Lower leg skin (tissue), 4 donors: ENCODE measurements at regions not wholly inside any gene's neighbourhood (a gene's known extent, or its start where the extent isn't known, plus 50 kb on each side); places are given as distances from the start of the nearest gene placed in this dataset.

Experiments used
- DNase-seq, 2 donors: peaks; one replicate each; pipeline ENCODE4 v3.0.0-alpha.2; 2019; ENCODE audit warnings: low spot score in 2 of 2
- H3K4me3 ChIP-seq: fragments of 200-600 bp; sonication (generic); 2 replicates; pipeline ENCODE4 v1.5.1; 2017; ENCODE audit warnings: mild to moderate bottlenecking, low read depth; ENCODE audit not compliant: poor library complexity, severe bottlenecking
- POLR2A ChIP-seq, 2 donors: fragments of 450-650 bp; IDR thresholded peaks; one replicate each; pipeline ENCODE4 v1.6.1; 2016 to 2017; ENCODE audit warnings: antibody characterized with exemption in 2 of 2, mild to moderate bottlenecking in 1 of 2, moderate library complexity in 1 of 2
- WGBS, 2 donors: methylation state at CpG; one replicate each; pipeline ENCODE4 v1.1.5; 2018; 5-methylcytosine and 5-hydroxymethylcytosine counted together
- intact Hi-C: fragments of 100-400 bp; cut with DNase I; formaldehyde crosslinking; loops from one replicate; pipeline ENCODE4 v1.15.0; 2023; ENCODE audit warnings: low total_unique reads
- TF ChIP-seq, protein P1 (sequence below), 3 donors: fragments of 450-650 bp; IDR thresholded peaks; one replicate each; pipeline ENCODE4 v1.5.1; 2016; ENCODE audit warnings: antibody characterized with exemption in 3 of 3, mild to moderate bottlenecking in 3 of 3, moderate library complexity in 2 of 3

DNA sequence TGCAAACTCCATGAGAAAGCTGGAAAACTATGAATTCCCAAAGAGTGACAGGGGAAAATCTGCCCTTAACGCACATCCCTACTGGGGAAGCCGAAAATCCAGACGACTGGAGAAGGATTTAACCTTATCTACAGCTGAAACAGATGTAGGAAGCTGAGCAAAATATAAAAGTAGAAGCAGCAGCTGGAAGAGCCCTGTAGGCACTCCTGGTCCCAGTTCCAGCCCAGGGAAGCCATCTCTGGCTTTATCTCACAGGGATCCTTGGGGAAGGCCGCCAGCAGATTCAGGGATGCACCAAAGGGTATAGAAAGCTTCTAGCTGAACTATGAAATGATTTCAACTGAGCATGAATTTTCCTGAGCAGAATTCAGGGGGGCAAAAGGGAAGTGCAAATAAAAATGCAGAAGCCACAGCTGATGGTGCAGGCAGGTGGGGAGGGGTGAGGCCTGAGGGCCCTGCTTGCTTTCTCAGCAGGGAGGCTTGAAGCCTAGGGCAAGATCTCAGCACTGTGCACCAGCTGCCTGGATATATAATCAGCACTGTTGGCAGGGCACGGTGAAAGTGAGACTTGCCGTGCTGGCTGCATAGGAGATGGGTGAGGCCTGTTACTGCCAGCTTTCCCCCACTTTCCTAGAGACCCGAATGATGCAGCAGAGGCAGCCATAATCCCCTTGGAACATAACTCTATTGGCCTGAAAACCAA, 2019.5 kb upstream of the NUDT12 start:
- intact Hi-C loops, result no loop called here
- TF ChIP-seq, protein P1, sequence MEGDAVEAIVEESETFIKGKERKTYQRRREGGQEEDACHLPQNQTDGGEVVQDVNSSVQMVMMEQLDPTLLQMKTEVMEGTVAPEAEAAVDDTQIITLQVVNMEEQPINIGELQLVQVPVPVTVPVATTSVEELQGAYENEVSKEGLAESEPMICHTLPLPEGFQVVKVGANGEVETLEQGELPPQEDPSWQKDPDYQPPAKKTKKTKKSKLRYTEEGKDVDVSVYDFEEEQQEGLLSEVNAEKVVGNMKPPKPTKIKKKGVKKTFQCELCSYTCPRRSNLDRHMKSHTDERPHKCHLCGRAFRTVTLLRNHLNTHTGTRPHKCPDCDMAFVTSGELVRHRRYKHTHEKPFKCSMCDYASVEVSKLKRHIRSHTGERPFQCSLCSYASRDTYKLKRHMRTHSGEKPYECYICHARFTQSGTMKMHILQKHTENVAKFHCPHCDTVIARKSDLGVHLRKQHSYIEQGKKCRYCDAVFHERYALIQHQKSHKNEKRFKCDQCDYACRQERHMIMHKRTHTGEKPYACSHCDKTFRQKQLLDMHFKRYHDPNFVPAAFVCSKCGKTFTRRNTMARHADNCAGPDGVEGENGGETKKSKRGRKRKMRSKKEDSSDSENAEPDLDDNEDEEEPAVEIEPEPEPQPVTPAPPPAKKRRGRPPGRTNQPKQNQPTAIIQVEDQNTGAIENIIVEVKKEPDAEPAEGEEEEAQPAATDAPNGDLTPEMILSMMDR (IDR thresholded peaks at IDR 0.05), result no peak
- no peak for TF ChIP-seq POLR2A (IDR thresholded peaks at IDR 0.05)
- no peak for DNase-seq
- H3K4me3 ChIP-seq, result no peak overlapping the region
- WGBS, 2 donors, result 60 to 67% methylated on average over 6 to 7 of the region's 7 CpGs

DNA sequence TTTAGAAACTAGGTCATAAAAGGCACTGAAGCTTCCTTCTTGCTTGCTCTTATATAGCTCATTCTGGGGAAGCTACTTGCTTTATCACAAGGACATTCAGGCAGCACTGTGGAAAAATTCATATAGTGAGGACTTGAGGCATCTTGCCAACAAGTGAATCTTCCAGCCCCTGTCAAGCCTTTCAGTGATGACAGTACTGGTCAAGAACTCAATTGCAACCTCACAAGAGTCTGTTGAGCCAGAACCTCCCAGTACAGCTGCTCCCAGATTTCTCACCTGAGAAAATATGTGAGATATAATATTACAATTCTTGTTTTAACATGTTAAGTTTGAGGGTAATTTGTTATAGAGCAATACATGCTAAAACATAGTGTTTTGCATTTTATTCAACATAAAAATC, 2011.0 kb upstream of the NUDT12 start:
- no peak overlapping the region for H3K4me3 ChIP-seq
- intact Hi-C loops, result no loop called here
- DNase-seq, result no peak
- TF ChIP-seq, protein P1 (IDR thresholded peaks at IDR 0.05), result no peak
- TF ChIP-seq POLR2A (IDR thresholded peaks at IDR 0.05), result no peak

DNA sequence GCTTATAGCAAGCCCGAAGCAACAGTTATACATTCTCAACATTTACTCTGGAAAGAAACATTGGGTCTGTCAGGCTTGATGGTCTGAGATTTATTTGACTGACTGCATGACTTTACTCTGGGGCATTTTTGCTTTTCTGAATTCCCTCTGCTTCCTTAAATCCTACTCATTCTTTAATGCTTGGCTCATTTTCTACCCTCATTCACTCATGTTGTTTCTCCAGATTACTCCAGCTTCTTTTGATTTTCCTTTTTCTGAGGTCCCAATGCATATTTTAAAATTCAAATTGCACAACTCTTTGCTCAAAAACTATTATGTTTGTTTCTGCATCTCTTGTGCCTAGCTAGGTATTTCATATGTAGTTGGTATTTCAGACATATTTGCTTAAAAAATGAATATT, 2002.9 kb upstream of the NUDT12 start:
- TF ChIP-seq, protein P1 (IDR thresholded peaks at IDR 0.05), result no peak
- TF ChIP-seq POLR2A (IDR thresholded peaks at IDR 0.05), result no peak
- intact Hi-C loops, result no loop called here
- 39% methylated on average over 1 of the region's 1 CpG for WGBS, 2 donors
- no peak for DNase-seq
- no peak overlapping the region for H3K4me3 ChIP-seq

DNA sequence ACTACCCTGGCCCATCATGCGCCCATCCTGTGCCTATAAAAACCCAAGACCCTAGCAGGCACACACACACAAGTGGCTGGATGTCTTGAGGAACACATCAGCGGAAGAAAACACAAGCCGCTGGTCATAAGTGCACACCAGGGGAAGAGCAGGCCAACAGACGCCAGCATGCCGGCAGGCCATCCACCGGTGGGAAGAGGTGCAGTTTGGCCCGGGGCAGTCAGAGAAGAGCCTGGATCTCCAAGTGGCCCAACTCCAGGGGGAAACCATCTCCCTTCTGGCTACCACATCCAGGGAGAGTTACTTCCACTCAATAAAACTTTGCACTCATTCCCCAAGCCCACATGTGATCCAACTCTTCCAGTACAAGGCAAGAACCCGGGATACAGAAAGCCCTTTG, 2001.3 kb upstream of the NUDT12 start:
- no peak overlapping the region for H3K4me3 ChIP-seq
- no peak for DNase-seq
- TF ChIP-seq POLR2A (IDR thresholded peaks at IDR 0.05), result no peak
- TF ChIP-seq, protein P1 (IDR thresholded peaks at IDR 0.05), result no peak
- intact Hi-C loops, result no loop called here
- 90 to 95% methylated on average over 8 of the region's 8 CpGs for WGBS, 2 donors

DNA sequence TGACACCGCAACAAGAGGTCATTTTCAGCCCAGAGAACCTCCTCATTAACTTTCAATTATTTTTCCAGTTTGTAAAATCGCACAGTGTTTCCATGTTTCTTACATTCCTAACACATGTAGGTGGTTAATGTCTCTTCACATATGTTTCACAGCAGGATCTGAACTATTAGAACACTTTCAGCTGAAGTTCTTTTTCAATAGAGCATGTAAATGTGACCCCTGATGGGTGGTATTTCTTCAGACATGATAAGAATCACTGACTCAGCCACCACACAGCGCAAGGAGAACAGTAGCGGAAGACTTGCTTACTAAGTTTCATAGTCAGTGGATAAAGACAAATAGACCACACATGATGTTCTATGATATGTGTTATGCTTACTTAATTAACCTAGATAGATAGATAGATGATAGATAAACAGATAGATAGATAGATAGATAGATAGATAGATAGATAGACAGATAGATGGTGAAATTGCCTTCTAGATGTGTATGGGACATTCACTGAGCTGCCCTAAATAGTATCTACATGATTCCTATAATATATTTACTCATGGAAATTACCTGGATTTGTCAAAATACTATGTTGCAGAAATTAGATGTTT, 1992.1 kb upstream of the NUDT12 start:
- no peak overlapping the region for H3K4me3 ChIP-seq
- TF ChIP-seq, protein P1 (IDR thresholded peaks at IDR 0.05), result no peak
- no peak for TF ChIP-seq POLR2A (IDR thresholded peaks at IDR 0.05)
- WGBS, 2 donors, result 76 to 85% methylated on average over 4 of the region's 4 CpGs
- intact Hi-C loops, result no loop called here
- no peak for DNase-seq

DNA sequence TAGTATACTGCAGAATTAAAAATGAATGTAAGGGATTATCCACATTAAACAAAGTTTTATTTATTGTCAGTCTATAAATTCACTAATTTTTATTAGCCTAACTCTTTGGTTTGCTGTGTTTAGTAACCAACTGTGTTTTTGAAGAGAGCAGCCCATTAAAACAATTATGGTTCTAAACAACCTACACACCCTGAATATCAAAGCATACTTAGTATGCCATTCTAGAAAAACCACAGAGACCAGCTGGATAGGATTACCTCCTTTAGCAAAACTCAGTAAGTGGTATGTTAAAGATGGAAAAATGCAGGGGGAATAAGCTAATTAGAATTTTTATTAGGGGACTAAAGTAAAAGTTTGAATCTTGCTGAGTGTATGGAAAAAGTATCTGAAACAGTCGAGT, 1981.7 kb upstream of the NUDT12 start:
- 34 to 47% methylated on average over 1 of the region's 1 CpG for WGBS, 2 donors
- TF ChIP-seq POLR2A (IDR thresholded peaks at IDR 0.05), result no peak
- TF ChIP-seq, protein P1 (IDR thresholded peaks at IDR 0.05), result no peak
- no peak overlapping the region for H3K4me3 ChIP-seq
- intact Hi-C loops, result no loop called here
- DNase-seq, result no peak
